RCC 7860 (cell line): ENCODE measurements at regions not wholly inside any gene's neighbourhood (a gene's known extent, or its start where the extent isn't known, plus 50 kb on each side); places are given as distances from the start of the nearest gene placed in this dataset.

Experiments
- DNase-seq: peaks from one replicate; pipeline ENCODE4 v3.0.0-alpha.2; 2015; ENCODE audit warnings: low spot score
- FAIRE-seq: peaks from 2 replicates; lab custom pipeline; 2012; peaks lifted over from hg19 to GRCh38; lab: Jason Lieb, UNC

DNA sequence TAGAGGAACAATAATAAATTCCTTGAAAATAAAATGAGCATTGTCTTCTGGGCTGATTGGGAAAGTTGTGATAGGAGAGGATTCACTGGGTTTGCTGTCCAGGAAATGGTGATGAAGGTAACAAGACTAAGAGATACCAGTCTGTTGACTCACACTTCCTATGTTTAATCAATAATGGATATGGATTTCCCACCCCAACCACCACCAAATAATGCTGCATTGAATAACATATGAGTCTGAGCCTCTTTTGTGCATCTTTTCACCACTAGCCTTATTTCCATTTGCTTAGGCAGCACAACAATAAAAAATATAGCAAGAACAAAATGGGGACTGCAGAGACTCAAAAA is 120.2 kb upstream of the NFIB start:
- FAIRE-seq, result no peak
- no peak for DNase-seq

DNA sequence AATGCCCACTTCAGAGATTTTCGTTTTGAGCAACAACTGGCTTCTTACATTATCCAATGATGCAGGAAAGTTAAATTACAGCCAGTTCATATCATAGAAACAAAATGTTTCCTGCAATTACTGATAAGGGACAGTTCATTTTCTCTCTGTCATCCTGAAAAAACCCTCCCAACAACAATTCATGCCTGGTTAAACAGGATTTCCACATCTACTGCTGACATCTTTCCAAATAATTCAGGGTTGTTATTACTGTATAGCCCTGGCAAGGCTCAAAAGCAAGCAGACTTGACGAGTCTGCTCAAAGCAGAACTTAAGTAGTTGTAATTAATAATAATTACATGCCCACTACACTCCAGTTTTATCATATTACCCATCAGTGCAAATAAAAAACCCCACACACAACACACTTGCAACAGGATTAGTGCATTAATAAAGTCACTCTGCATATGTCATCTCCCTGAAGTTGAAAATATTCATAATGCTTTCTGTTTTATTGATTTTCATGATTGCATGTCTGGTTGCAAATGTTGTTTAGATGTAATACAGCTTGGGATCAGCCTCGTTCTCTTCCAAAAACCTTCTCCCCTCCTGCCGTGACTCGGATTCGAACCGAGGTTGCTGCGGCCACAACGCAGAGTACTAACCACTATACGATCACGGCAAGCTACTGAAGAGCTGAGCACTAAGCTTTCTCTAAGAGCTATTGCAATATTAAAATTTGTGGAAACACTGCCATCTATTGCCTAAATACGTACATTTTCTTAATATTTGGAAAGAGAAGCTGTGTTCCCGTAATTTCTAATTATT is 119.6 kb upstream of the NFIB start:
- peak; percentile 34 for FAIRE-seq

GRCh38 chr9:14432666-14433350 is 118.9 kb upstream of the NFIB start:
- FAIRE-seq (no peak), DNase-seq (no peak)

More for the DNA sequence above, 119.6 kb upstream of the NFIB start:
- DNase-seq, result peak; percentile 36

DNA sequence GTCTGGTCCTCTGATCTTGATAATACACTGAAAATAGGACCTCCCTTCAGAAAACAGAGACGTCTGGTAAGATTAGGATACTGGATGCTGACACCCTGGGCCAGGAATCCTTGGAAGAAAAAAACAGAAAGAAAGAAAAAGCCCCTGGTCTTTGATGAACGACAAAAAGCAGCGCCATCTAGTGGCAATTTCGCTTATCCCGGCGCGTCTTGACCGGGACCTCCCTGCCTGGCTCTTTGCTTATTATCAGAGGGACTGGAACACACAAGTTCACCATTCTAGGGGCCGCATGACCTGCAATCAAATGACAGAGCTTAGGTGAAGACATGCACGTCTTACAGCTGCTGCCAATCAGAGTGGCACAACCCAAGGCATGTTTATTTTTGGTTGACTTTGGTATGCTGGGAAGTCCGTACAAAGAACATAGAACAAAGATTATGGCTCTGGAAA is 114.9 kb upstream of the NFIB start:
- no peak for FAIRE-seq

DNA sequence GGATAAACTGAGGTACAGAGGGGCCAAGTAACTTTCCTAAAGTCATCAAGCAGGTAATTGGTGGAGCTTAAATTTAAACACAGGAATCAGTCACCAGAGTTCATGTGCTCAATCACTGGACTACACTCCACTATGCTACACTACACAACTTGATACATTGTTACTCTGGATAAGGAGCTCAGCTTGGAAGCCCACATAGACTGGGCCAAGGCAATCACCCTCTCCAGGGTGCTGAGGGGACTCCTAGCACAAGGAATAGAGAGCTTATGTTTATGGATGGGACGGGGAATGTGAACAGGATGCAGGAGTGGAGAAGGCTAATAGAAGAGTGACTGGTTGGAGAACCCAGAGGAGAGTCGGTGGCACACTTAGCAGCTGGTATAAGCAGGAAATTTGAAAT is 113.5 kb upstream of the NFIB start:
- DNase-seq, result no peak
- no peak for FAIRE-seq

More for the DNA sequence above, 114.9 kb upstream of the NFIB start:
- DNase-seq, result peak; percentile 14

GRCh38 chr9:14424983-14425382 is 111.0 kb upstream of the NFIB start:
- FAIRE-seq, result no peak

GRCh38 chr9:14424289-14424688 is 110.3 kb upstream of the NFIB start:
- FAIRE-seq, result no peak
- DNase-seq, result no peak

More at GRCh38 chr9:14424983-14425382, 111.0 kb upstream of the NFIB start:
- DNase-seq, result no peak

DNA sequence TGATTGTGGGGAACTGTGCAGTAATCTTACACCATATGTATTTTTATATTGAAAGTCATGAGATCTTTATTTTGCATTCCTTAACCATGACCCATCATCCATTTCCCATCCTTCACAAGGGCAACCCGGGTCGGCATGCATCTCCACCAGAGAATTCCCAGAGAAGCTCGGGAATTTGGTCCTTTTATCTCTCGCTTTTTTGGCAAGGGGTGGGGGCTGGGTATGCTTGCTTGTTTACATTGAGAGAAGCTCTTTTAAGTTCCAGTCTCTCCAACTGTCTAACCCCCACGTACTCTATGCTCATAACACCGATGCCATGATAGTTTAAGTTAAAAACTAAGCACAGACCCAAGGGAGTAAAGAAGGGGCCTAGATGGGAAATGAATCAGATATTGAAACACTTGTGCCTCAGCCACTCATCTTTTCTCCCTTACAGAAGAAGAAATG is 109.9 kb upstream of the NFIB start:
- no peak for DNase-seq
- no peak for FAIRE-seq

DNA sequence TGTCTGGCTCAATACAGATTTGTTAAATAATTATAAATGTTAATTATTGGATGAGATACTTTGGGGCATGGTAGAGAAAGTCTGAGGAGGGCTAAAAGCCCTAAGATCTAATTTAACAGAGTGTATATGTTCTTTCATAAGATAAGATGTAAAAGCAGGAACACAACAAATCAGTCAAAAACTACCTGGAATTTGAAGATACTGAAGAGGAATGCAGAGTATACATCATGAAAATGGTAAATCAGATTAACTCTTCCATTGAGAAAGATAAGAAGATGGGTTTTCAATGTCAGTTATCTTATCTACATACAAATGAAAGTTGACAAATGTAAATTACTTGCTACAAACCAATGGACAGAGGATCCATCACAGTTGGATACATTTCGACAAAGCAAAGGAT is 107.3 kb upstream of the NFIB start:
- FAIRE-seq (no peak), DNase-seq (no peak)

- FAIRE-seq (no peak), DNase-seq (no peak)
Measured at GRCh38 chr9:14418941-14419937, 105.3 kb upstream of the NFIB start.

DNA sequence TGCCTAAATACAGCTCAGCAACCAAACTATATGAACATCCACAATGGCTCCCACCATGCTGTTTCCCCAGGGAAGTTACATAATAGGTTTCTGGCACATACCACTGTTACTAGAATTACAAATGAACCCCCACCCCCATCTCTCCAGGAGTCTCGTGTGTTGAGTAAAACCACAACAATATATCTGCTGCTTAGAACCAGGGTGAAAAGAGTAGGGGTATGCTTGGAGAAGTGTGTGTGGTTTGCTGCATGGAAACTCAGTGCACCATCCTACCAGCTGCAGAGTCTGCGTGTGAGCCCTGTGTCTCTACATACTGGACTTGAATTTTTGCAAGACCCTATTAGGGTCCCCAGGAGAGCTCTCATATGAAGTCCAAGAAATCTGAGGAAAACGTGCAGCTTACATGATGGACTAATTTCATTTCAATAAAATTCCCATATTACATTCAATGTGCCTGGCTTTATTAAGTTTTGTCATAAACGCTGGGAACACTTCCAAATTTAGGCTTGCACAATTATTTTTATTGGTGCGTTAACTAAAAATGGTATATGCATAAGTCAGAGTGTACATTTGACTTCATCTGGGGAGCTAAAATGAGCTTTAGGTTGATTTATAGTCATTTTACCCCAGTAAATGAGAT is 104.5 kb upstream of the NFIB start:
- no peak for FAIRE-seq
- no peak for DNase-seq

DNA sequence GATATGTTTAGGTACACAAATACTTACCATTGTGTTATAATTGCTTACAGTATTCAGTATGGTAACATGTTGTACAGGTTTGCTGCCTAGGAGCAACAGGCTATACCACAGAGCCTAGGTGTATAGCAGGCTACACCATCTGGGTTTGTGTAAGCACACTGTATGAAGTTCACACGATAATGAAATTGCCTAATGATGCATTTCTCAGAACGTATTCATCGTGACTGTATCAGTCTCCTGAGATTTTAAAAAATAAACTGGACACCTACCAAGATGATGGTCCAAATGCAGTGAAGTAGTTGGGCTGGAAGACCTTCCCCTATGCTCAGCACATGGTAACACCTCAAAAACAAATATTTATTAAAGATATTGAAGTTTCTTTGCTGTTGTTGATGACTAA is 103.3 kb upstream of the NFIB start:
- no peak for DNase-seq
- no peak for FAIRE-seq

DNA sequence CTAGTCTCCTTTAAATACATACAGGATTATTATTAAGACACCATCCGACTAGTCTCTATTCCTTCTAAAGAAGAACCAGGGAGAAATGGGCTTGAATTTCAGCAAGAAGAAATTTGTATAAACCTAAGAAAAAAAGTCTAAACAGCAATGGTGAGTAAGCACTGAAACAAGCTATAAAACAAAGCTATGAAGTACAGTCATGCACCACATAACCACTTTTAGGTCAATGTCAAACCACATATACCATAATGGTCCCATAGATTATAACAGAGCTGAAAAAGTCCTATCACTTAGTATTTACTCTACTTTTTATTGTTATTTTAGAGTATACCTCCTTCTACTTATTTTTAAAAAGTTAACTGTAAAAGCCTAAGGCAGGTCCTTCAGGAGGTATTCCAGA is 102.0 kb upstream of the NFIB start:
- DNase-seq (no peak), FAIRE-seq (no peak)

DNA sequence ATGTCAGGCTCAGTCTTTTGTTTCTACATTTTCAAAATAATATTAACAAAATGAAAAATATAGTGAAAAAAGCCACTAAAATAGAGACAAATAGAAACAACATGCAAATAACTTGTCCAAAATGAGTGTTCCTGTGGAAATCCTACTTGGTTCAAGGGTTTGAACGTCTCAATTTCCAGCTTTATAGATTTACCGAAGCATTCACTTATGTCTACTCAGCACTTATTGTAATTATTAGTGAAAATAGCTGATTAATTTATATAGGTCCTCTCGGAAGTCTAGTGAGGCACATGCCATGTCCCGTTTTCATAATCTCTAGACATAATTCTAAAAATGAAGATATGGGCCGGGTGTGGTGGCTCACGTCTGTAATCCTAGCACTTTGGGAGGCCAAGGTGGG is 99.9 kb upstream of the NFIB start:
- FAIRE-seq (no peak), DNase-seq (no peak)

DNA sequence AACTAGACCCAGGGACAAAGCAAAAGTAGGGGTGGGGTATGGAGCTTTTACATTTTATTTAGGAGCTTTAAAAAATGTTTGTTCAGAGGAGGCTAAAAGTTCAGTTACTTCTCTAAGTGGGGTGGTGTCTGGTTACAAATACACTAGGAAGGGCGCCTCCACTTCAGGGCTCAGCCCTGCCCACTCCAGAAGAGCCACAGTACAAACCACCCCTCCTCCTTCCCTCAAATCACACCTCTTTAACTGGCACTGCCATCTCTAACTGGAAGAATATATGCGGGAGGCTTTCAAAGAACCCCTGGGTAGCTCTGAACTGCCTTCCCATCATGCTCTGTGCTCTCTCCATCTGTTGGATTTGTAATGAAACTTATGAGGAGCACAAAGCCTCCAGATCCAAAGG is 98.8 kb upstream of the NFIB start:
- DNase-seq, result no peak
- FAIRE-seq, result no peak

GRCh38 chr9:14406463-14406862 is 92.5 kb upstream of the NFIB start:
- no peak for DNase-seq
- FAIRE-seq, result no peak

- FAIRE-seq, result no peak
- no peak for DNase-seq
Measured at GRCh38 chr9:14405176-14405706, 91.3 kb upstream of the NFIB start.

DNA sequence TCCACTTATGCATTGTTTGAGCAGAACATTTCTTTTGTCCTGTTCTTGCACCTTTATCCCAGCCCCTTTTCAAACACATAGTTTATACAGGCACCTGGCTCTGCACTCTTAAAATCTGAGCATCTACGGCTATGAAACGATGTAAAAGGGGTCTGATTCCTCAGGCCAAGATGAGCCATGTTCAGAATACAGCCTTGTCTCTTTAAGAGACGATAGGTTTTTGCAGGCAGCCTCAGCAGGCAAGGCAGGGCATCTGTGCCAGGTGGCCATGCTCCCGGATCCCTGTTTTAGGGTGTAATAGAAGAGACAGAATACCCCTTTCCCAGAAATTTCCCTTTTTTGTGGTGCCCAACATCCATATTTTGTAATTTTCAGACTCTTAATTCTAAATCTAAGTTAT is 89.1 kb upstream of the NFIB start:
- FAIRE-seq (no peak), DNase-seq (no peak)

- FAIRE-seq, result no peak
- no peak for DNase-seq
Measured at GRCh38 chr9:14402583-14402982, 88.6 kb upstream of the NFIB start.

DNA sequence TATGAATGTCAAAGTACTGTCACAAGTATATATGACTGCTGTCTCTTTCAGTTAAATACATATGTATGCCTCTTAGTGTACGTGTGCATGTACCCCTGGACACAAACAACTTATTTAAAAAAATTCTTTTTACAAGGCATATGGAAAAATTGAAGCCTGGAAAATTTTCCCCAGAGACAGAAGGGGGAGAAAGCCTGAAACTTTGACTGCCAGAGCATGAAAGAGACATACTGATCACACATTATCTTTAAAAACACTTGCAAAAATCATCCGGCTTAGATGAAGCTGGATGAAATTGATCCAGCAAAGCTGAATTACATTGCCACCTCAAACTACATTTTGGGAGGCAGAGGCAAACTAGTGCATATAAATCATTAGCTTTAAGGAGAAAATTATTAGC is 88.0 kb upstream of the NFIB start:
- no peak for DNase-seq
- FAIRE-seq, result no peak

GRCh38 chr9:14400658-14400995 is 86.7 kb upstream of the NFIB start:
- DNase-seq, result peak; percentile 21
- FAIRE-seq, result no peak
